ENCODE measurements at regions not wholly inside any gene's neighbourhood (a gene's known extent, or its start where the extent isn't known, plus 50 kb on each side); places are given as distances from the start of the nearest gene placed in this dataset.

DNA sequence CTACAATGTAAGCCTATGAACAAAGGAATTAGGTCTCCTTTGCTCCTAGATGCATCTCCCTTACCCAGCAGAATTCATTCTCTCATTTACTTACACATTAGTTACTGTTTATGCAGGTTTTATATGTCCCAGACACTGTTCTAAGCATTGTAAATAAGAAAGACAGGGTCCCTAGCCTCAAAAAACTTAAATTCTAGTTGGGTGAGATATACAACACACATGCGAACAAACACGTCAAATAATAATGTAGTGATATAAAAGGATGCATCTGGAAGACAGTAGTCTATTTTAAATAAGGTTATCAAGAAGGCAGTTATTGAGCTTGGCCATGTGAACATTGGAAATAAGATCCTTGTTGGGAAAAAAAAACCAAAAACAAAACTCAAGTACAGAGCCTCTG lies 479.7 kb downstream of the DNAJB9 start (continued):
- TF ChIP-seq ZNF561 (tag by site-specific recombination; IDR thresholded peaks at IDR 0.05; ENCODE audit: borderline replicate concordance) (no peak), ZNF184 (tag by site-specific recombination; IDR thresholded peaks at IDR 0.05) (no peak), ZNF510 (tag by site-specific recombination; IDR thresholded peaks at IDR 0.05; ENCODE audit: insufficient replicate concordance) (no peak), ZNF670 (tag by site-specific recombination; IDR thresholded peaks at IDR 0.05; ENCODE audit: low read depth) (no peak)
- TF ChIP-seq, protein P1, sequence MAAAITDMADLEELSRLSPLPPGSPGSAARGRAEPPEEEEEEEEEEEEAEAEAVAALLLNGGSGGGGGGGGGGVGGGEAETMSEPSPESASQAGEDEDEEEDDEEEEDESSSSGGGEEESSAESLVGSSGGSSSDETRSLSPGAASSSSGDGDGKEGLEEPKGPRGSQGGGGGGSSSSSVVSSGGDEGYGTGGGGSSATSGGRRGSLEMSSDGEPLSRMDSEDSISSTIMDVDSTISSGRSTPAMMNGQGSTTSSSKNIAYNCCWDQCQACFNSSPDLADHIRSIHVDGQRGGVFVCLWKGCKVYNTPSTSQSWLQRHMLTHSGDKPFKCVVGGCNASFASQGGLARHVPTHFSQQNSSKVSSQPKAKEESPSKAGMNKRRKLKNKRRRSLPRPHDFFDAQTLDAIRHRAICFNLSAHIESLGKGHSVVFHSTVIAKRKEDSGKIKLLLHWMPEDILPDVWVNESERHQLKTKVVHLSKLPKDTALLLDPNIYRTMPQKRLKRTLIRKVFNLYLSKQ (tag by site-specific recombination; IDR thresholded peaks at IDR 0.05; ENCODE audit: borderline replicate concordance): no peak

DNA sequence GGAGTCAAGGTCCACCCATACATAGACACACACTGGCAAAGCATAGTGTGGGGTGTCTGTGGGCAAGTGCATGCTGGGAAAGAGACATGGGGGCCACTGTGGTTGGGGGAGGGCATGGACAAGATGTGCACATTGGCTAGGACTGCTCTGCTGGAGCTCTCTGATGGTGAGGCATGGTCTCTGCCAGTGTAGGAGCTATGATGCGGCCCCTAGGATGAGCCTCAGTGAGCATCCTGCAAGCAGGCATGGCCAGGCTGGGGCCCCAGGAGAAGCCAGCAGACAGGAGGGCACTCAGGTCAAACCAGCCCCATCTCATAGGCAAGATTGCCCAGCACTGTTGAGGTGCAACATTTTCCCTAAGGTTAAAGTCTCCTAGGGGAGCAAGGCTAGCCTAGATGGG lies 489.4 kb downstream of the DNAJB9 start:
- Histone ChIP-seq H3K4me3 (ENCODE audit: low read depth, low read length) (no peak overlapping the region), H3K27ac (ENCODE audit: extremely low read depth, low read depth, low read length) (no peak overlapping the region), H3K9me3 (ENCODE audit: control insufficient read depth, insufficient read depth, low read depth, low read length) (no peaks in the 10 kb centered on the region), H3K4me1 (ENCODE audit: control insufficient read depth, insufficient read depth, low read length) (no peaks in the 10 kb centered on the region), H3K36me3 (ENCODE audit: control insufficient read depth in 2 of 2, insufficient read depth in 1 of 2, low read length in 2 of 2) (no peaks in the 10 kb centered on the region)
- ChIA-PET POLR2A (no interaction called here), CTCF (no interaction called here)
- TF ChIP-seq ZNF302 (tag by site-specific recombination; IDR thresholded peaks at IDR 0.05; ENCODE audit: low read depth): no peak
- no peak for TF ChIP-seq MEIS1 (CRISPR knock-in tag; IDR thresholded peaks at IDR 0.05; ENCODE audit: borderline replicate concordance)
- TF ChIP-seq, protein P2, sequence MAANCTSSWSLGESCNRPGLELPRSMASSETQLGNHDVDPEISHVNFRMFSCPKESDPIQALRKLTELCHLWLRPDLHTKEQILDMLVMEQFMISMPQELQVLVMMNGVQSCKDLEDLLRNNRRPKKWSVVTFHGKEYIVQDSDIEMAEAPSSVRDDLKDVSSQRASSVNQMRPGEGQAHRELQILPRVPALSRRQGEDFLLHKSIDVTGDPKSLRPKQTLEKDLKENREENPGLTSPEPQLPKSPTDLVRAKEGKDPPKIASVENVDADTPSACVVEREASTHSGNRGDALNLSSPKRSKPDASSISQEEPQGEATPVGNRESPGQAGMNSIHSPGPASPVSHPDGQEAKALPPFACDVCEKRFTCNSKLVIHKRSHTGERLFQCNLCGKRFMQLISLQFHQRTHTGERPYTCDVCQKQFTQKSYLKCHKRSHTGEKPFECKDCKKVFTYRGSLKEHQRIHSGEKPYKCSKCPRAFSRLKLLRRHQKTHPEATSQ (tag by site-specific recombination; IDR thresholded peaks at IDR 0.05): no peak
- TF ChIP-seq ZNF707 (tag by site-specific recombination; IDR thresholded peaks at IDR 0.05): no peak
- TF ChIP-seq, protein P3, sequence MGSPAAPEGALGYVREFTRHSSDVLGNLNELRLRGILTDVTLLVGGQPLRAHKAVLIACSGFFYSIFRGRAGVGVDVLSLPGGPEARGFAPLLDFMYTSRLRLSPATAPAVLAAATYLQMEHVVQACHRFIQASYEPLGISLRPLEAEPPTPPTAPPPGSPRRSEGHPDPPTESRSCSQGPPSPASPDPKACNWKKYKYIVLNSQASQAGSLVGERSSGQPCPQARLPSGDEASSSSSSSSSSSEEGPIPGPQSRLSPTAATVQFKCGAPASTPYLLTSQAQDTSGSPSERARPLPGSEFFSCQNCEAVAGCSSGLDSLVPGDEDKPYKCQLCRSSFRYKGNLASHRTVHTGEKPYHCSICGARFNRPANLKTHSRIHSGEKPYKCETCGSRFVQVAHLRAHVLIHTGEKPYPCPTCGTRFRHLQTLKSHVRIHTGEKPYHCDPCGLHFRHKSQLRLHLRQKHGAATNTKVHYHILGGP (tag by site-specific recombination; IDR thresholded peaks at IDR 0.05): no peak
- TF ChIP-seq MZF1 (tag by site-specific recombination; IDR thresholded peaks at IDR 0.05; ENCODE audit: borderline replicate concordance): no peak

DNA sequence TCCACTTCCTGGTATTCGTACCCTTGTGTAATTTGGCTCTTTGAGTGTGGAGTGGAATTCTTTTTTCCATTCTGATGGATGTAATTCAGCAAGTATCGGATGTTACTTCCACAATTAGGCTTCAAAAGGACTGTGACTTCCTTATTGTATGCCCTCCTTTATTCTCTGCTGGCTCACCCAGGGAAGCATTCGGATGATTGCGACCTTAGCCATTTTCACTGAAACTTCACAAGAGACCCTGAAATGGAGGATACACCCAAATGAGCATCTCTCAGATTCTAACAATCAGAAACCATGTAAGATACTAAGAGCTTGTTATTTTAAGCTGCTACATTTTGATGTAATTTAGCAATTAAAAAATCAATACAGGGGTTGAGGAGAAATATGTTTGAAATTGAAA lies 493.1 kb downstream of the DNAJB9 start:
- no peaks in the 10 kb centered on the region for H3K36me3 ChIP-seq (ENCODE audit: control insufficient read depth in 2 of 2, insufficient read depth in 1 of 2, low read length in 2 of 2)
- H3K9me3 ChIP-seq (ENCODE audit: control insufficient read depth, insufficient read depth, low read depth, low read length): no peaks in the 10 kb centered on the region
- no peak overlapping the region for H3K27ac ChIP-seq (ENCODE audit: extremely low read depth, low read depth, low read length)
- ChIA-PET POLR2A (no interaction called here), CTCF (no interaction called here)
- no peaks in the 10 kb centered on the region for H3K4me1 ChIP-seq (ENCODE audit: control insufficient read depth, insufficient read depth, low read length)
- H3K4me3 ChIP-seq (ENCODE audit: low read depth, low read length): no peak overlapping the region
- TF ChIP-seq ZNF391 (tag by site-specific recombination; IDR thresholded peaks at IDR 0.05; ENCODE audit: borderline replicate concordance, low read depth) (no peak), ZNF138 (tag by site-specific recombination; IDR thresholded peaks at IDR 0.05; ENCODE audit: borderline replicate concordance) (no peak), YY1 (tag by site-specific recombination; IDR thresholded peaks at IDR 0.05) (no peak), ZNF214 (tag by site-specific recombination; IDR thresholded peaks at IDR 0.05; ENCODE audit: borderline replicate concordance) (no peak), ZNF184 (tag by site-specific recombination; IDR thresholded peaks at IDR 0.05) (no peak), ZXDB (tag by site-specific recombination; IDR thresholded peaks at IDR 0.05) (no peak), ZNF175 (tag by site-specific recombination; IDR thresholded peaks at IDR 0.05) (no peak), GLI4 (tag by site-specific recombination; IDR thresholded peaks at IDR 0.05) (no peak), ZNF132 (tag by site-specific recombination; IDR thresholded peaks at IDR 0.05; ENCODE audit: borderline replicate concordance) (no peak), ZFP37 (tag by site-specific recombination; IDR thresholded peaks at IDR 0.05) (no peak), ZNF529 (tag by site-specific recombination; IDR thresholded peaks at IDR 0.05; ENCODE audit: insufficient replicate concordance) (no peak), ZNF404 (tag by site-specific recombination; IDR thresholded peaks at IDR 0.05) (no peak), ZNF292 (tag by site-specific recombination; IDR thresholded peaks at IDR 0.05; ENCODE audit: borderline replicate concordance, low read depth) (no peak), ZNF747 (tag by site-specific recombination; IDR thresholded peaks at IDR 0.05) (no peak), ZNF707 (tag by site-specific recombination; IDR thresholded peaks at IDR 0.05) (no peak)
- TF ChIP-seq, protein P4, sequence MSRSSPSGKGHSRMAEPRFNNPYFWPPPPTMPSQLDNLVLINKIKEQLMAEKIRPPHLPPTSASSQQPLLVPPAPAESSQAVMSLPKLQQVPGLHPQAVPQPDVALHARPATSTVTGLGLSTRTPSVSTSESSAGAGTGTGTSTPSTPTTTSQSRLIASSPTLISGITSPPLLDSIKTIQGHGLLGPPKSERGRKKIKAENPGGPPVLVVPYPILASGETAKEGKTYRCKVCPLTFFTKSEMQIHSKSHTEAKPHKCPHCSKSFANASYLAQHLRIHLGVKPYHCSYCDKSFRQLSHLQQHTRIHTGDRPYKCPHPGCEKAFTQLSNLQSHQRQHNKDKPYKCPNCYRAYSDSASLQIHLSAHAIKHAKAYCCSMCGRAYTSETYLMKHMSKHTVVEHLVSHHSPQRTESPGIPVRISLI (tag by site-specific recombination; IDR thresholded peaks at IDR 0.05): no peak
